ENCODE measurements at regions not wholly inside any gene's neighbourhood (a gene's known extent, or its start where the extent isn't known, plus 50 kb on each side); places are given as distances from the start of the nearest gene placed in this dataset.

- TF ChIP-seq Cebpa-rat (IDR thresholded peaks at IDR 0.05): no peak
- Histone ChIP-seq H3K9ac (no peak overlapping the region), H3K27me3 (no peaks in the 10 kb centered on the region), H4K20me1 (no peaks in the 10 kb centered on the region), H3K4me3 (no peak overlapping the region), H3K36me3 (no peaks in the 10 kb centered on the region), H3K4me1 (peaks cover 0 to 11% (median 0%) of the 10 kb centered on the region in 10 experiments; a peak in 5 of 20 replicates), H3K9me3 (replicated peaks in 1 of 11) (no peaks in the 10 kb centered on the region), H3K27ac (no peak overlapping the region), H3K4me2 (no peak overlapping the region)
These were observed 51.4 kb upstream of the HHIP start for GRCh38 chr4:144594471-144594986.

- TF ChIP-seq Cebpa-rat (IDR thresholded peaks at IDR 0.05): no peak
- H3K4me3 ChIP-seq: no peak overlapping the region
- H4K20me1 ChIP-seq: no peaks in the 10 kb centered on the region
- no peaks in the 10 kb centered on the region for H3K36me3 ChIP-seq
- H3K27me3 ChIP-seq: no peaks in the 10 kb centered on the region
- H3K9me3 ChIP-seq (replicated peaks in 1 of 11): no peaks in the 10 kb centered on the region
- peaks cover 0 to 5% (median 0%) of the 10 kb centered on the region in 10 experiments; a peak in 2 of 20 replicates for H3K4me1 ChIP-seq
- H3K4me2 ChIP-seq: no peak overlapping the region
- H3K27ac ChIP-seq: no peak overlapping the region
- H3K9ac ChIP-seq: no peak overlapping the region
These were observed 50.3 kb upstream of the HHIP start for GRCh38 chr4:144595681-144596080.
